GM21737 (cell line): ENCODE measurements at regions not wholly inside any gene's neighbourhood (a gene's known extent, or its start where the extent isn't known, plus 50 kb on each side); places are given as distances from the start of the nearest gene placed in this dataset.

Source experiments
- ATAC-seq: cut with Tn5 transposase; IDR thresholded peaks from one replicate; pipeline ENCODE4 v1.9.1; 2021; ENCODE audit warnings: mild to moderate bottlenecking, moderate library complexity; ENCODE audit not compliant: unreplicated experiment

DNA sequence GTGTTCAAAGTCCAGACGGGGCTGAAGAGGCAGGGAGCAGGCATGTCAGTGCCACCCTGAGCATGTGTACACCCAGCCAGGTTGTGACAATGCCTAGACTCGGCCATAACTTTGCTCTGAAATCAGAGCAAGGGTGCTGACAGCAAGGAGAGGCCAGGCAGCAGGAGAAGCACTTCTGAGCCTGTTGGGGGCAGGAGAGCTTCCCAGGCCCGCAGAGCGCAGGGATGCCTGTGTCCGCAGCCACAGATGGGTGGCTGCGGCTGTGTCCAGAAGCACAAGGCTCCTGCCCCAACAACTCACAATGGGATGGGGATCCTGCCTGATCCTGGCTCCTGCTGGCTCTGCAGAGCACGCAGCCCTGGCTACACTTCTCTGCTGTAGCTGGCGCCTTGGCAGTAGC is 373.9 kb downstream of the CHSY3 start:
- ATAC-seq: no peak

DNA sequence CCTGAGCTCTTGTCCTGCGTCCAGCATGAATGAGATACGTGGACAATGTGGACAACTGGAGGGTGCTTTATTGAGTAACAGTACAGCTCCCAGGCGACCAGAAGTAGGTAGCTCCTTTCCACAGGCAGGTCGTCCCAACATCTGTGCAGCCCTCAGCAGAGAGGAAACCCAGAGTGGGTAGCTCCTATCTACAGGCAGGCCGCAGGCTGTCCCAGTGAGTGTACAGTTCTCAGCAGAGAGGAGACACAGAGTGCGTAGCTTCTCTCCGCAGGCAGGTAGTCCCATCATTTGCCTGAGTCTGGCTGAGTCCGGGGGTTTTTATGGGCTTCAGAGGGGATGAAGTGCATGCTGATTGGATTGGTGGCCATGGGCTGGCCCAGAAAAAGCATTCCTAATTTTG is 373.3 kb downstream of the CHSY3 start:
- ATAC-seq: no peak

DNA sequence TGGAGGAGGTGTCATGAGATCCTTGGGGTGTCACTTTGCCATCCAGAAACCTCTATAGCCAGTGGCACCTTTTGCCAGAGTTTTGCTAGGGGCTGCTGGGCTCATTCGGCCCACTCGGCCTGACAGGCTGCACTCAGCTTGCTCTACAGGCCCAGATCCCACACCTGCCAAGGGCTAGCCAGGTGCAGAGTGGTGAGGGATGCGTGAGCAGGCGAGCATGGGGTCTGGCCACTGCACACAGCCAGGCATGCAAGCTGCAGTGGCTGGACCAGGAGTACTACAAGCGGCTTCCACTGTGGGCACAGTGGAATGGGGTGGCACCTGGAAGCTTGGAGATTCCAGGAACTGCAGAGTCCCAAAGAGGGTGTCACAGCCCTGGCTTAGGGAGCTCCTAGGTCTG is 372.7 kb downstream of the CHSY3 start:
- no peak for ATAC-seq

DNA sequence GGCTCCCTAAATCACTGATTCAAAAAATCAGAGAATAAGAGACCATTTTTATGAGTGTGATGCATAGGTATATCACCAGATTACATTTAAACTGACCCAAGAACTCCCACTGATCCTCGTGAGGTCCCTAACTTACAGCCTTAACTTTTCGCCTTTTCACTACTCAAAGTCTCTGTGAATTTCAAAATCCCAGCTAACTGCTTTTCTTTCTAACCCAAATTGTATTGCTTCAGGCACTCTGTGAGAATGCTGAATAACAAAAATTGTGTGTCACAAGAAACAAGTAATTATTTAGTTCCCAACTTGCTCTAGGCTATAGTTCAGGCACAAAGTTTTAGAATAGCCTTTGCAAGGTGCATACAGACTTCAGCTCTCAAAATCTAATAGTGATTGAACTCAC is 368.6 kb downstream of the CHSY3 start:
- no peak for ATAC-seq

DNA sequence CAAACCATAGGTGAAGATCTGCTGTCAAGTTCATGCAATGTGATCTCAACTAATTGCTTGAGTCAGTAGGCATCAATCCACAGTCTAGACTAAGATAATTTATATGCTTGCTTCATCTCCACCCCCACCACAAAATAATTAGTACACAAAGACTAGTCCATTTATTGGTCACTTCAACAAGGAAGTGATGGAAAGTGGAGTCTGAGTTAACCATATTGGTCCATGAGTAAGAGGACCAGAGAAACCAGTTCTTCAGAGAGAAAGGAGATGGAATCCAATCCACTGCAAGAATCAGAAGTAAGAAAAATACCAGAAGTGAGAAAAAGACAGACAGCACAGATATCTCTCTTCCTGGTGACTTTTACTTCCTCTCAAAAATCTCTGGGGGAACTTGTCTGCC is 366.5 kb downstream of the CHSY3 start:
- ATAC-seq: no peak

DNA sequence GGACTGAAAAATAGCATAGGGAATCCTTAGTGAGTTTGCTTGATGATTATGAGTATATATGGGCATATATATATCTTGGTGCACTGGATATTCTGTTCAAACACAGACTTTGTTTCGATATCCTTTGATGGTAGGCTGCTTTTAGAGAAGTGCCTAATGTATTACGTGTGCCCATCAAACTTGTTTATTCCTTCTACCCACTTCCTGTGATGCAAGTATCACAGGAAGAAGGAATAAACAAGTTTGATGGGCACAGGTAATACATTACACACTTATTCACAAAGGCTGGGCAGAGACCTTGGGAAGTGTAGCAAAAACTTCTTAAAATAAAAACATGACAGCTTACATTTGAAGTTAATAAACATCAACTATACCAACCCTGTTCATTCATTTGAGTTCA is 364.2 kb downstream of the CHSY3 start:
- ATAC-seq: no peak

DNA sequence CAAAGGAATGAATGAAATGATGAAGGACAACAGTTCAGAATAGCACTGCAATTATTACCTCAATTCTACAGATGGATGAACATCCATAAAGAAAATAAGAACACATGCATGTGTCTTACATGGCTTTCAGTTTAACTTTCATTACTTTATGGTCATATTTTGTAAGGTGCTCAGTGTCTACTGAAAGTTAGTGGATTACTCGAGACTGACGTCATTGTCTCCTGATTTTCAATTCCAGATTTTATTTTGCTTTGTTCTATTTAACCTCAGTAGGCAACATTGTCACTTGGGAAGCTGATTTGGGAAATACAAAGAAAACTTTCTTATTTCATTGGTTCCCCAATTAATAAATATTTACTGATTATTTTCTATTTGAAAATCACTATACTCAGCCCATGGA is 363.7 kb downstream of the CHSY3 start:
- ATAC-seq: no peak

DNA sequence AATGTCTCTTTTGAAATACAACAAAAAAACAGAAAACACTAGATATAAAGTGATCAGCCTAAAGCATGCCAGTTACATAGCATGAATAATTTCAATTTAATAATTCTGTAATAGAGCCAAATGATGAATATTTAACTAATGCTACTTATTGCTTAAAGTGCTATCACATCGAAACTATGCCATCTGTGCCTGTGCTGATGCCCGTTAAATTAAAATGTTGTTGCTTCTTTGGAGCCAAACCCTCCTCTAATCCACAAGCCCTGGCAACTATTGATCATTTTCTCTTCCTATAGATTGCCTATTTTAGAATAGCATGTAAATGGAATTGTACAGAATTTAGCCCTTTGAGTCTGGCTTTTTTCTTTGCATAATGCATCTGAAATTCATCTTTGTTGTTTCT is 356.2 kb downstream of the CHSY3 start:
- ATAC-seq: no peak

DNA sequence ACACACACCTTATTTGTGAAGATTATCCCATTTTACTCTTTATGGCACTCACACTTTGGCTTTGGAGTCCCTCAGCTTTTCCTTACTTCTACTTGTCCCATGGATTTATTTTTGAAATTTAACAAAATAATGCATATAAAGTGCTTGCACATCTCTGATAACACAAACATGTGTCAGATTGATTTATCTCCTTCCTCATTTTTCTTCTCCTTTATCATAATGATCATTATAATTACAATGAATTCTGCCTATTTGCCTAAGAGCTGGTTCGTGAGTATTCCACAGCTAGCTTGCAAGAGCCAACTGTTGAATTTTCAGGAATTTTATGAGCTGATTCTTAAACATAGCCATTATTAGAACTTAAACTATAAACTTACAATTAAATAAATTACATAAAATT is 347.7 kb downstream of the CHSY3 start:
- ATAC-seq: no peak

DNA sequence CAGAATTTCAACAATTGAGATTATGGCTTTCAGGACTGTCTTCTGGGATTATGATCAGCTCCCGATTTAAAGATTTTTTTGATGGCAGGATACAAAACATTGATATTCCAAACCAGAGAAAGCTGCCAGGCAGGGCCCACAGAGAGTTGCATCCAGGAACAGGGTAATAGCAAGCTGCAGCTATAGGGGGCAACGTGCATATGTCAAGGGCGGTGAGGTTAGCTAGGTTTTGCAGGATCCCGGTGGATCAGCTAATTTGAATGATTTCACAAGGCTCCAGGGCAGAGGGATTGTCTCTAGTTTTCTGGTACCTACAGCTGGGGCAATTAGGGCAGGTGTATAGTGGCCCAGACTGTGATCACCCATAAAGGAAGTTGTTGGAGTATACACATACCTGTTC is 339.4 kb downstream of the CHSY3 start:
- ATAC-seq: no peak

DNA sequence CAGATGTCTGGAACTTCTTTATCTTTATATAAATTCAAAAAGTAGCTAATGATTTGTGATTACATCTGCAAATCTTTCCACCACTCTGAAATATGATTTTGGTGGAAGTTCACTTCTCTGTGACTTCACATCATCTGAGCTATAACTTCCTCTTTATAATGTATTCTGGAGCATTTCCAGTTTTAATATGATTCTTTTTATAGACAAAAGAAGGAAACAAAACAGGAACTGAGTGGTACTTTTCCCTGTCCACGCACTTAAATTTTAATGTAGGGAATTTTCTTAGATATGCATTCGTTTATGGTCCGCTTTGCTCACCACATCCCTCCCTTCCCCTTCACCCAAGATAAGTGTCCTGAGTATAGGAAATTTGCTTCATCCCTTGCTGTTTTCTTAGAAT is 333.5 kb downstream of the CHSY3 start:
- no peak for ATAC-seq
